GM12872 (cell line): ENCODE measurements at regions not wholly inside any gene's neighbourhood (a gene's known extent, or its start where the extent isn't known, plus 50 kb on each side); places are given as distances from the start of the nearest gene placed in this dataset.

Source experiments
- CTCF ChIP-seq: IDR thresholded peaks from 3 replicates; pipeline ENCODE4 v1.5.1; 2011; ENCODE audit warnings: low read depth, mild to moderate bottlenecking, low read length, moderate library complexity; ENCODE audit not compliant: insufficient read depth

- TF ChIP-seq CTCF: no peak
Measured at GRCh38 chr7:36010656-36011587, 142.1 kb upstream of the EEPD1 start.

DNA sequence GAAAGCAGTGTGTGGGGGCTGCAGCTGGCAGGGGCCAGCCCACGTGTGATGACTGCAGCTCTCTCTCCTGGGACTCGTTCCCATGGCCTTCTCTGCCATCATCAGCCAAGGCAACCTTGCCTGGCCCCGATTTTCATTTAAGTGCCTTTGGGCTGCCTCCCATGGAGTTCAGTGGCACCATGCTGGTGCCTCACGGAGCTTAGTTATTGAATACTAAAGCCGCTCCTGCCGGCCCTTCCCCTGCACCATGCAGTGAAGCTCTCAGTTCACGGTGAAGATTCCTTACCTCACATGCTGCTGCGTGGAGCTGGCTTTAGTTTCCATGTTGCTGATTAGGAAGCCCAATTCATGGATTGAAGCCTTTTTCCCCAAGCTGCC is 141.5 kb upstream of the EEPD1 start:
- no peak for TF ChIP-seq CTCF

DNA sequence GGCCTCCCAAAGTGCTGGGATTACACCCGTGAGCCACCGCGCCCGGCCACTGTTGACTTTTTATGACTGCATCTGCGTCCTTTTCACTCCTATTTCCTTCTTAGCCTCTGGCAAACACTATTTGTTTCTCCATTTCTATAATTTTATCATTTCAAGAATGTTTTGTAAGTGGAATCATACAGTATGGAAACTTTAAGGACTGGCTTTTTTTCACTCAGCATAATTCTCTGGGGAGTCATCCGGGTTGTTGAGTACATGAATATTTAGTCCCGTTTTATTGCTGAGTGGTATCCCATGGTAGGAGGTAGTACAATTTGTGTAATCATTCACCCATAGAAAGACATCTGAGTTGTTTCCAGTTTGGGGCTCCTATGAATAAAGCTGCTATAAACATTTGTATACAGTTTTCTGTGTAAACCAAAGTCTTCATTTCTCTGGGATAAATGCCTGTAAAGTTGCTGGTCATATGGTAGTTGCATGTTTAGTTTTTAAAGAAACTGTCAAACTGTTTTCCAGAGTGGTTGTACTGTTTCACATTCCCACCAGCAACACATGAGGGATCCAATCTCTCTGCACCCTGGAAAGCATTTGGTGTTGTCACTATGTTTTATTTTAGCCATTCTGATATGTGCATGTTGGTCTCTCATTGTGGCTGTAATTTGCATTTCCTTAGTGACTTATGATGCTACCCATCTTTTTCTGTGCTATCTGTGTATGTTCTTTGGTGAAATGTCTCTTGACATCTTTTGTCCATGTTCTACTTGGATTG is 139.6 kb upstream of the EEPD1 start:
- no peak for TF ChIP-seq CTCF

- TF ChIP-seq CTCF: no peak
Measured at GRCh38 chr7:36014961-36015360, 138.1 kb upstream of the EEPD1 start.

DNA sequence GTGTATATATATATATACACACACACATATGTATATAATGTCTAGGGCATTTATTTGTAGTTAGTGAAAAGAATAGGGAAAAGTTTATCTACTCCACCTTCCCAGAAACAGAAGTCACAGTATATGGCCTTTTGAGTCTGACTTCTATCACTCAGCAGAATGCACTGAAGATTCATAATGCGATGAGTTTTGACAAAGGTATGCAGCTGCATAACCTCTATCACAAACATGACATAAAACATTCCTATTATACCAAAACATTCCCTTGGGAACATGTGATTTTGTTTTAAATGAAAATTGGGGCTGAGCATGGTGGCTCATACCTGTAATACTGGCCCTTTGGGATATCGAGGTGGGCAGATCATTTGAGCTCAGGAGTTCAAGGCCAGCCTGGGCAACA is 137.3 kb upstream of the EEPD1 start:
- TF ChIP-seq CTCF: no peak

DNA sequence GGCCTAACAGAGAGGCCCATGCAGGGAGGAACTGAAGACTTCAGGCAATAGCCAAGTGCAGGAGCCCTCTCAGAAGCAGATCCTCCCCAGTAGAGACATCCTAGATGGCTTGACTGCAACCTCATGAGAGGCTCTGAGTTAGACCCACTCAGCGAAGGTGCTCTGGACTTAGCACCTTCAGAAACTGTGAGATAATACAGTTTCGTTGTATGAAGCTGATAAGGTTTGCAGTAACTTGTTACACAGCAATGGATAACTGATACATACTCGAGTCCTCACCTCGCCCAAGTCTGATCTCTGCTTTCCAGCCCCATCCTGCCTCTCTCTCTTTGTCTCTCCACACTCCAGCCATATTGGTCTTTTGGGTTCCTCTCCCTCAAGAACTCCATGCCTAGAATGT is 136.4 kb upstream of the EEPD1 start:
- TF ChIP-seq CTCF: no peak

GRCh38 chr7:36017111-36017510 is 135.9 kb upstream of the EEPD1 start:
- no peak for TF ChIP-seq CTCF
